ENCODE measurements at regions not wholly inside any gene's neighbourhood (a gene's known extent, or its start where the extent isn't known, plus 50 kb on each side); places are given as distances from the start of the nearest gene placed in this dataset.
A peak's percentile ranks its signal among the peaks of the same experiment; 100 is the strongest.
"Not testable (repeated sequence)": the region's sequence is repeated elsewhere in the genome, so short reads cannot be mapped to it uniquely, and the experiment has no call there.

DNA sequence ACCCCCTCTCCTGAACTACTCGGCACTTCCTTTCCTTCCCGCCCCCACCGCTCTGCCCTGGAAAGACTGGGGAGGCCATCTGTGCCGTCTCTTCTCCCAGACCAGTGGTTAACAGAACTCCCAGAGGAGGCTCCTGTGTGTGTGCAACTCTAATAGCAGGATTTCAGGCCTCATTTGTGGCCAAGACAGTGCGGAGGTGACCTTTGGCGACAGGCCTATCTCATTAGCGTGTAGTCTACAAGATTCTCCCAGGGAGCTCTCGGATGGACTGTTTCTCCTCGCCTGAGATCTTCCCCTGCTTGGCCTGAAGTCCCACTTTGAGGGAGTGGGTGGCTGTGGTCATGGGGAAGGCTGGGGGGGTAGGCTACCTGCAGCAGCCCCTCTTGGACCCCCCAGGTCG lies 325.2 kb downstream of the BCL2L11 start:
- DNase-seq (ENCODE audit: low spot score): not testable (repeated sequence)

- not testable (repeated sequence) for DNase-seq (ENCODE audit: low spot score)
Observed at GRCh38 chr2:111447482-111447881, 326.8 kb downstream of the BCL2L11 start.

DNA sequence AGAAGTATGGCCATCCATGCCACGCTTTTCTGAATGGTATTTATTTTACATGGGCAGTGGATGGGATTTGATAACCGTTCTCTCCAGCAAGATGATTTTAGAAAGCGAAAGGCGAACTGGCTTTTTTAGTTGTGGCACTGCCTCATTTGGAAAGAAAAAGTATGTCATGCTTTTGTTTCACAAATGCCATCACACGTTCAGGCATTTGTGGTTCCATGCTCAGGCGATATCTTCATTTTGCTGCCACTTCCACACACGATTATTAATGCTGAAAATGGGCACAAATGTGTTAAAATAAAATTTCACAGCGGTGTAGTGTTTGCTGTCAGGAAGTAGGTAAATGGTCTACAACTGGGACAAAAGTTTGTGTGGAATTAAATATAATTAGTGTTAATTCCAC lies 328.1 kb downstream of the BCL2L11 start:
- not testable (repeated sequence) for DNase-seq (ENCODE audit: low spot score)

DNA sequence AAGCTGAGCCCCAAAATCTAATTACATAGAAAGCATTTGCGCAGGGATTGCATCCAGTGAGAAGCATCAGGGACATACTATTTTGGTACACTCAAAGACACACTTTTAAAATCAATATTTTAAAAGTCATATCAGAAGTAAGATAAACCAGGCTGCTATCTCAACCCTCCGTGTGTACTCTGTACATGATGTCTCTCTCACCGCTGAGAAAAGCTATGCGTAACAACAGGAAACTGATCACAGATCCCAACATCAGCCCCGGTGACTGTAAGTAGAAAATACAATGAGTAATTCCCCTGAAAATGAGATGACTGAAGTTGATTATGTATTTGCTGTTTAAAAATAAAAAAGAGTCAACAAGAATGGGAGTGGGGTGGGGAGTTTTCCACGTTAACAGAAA lies 329.8 kb downstream of the BCL2L11 start:
- not testable (repeated sequence) for DNase-seq (ENCODE audit: low spot score)

DNA sequence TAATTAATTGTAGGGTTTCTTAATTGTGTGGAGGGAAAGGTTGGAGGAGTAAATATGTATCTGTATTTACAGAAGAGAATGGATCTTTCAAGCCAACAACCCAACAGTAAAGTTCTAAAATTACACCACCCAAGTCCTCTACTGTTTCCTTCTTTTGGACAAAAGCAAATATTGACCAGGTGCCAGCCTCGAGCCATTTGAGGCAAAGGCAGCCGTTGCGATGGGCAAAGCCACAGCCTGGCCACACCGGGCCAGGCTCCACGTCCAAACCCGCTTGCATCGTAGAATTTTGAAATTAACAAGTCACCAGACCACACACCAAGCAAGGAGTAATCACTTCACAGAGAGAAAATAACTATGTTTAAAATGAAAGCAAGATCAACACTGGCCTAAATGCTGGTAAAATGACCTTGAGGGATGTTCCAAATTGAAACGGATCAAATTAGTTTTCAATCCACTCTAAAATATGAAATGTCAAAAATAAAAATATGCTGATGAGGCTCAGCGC lies 331.0 kb downstream of the BCL2L11 start:
- DNase-seq (ENCODE audit: low spot score): not testable (repeated sequence)

DNA sequence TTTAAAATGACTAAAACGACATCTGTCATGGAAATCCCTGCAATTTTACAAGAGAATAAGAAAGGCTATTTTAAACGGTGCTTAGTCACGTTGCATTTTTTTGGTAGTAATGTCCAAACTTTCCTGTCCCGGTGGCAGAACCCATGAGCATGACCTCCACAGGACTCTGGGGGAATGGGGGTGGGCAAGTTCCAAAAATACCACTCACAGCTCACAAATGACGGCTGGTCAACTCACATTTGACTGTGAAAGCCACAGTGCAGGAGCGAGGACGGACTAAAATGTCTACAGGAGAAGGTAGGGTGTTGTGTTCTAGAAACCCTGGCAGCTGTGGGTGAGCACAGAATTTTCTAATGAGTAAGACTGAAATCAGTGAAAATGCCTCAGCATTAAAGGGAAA lies 331.5 kb downstream of the BCL2L11 start:
- not testable (repeated sequence) for DNase-seq (ENCODE audit: low spot score)

DNA sequence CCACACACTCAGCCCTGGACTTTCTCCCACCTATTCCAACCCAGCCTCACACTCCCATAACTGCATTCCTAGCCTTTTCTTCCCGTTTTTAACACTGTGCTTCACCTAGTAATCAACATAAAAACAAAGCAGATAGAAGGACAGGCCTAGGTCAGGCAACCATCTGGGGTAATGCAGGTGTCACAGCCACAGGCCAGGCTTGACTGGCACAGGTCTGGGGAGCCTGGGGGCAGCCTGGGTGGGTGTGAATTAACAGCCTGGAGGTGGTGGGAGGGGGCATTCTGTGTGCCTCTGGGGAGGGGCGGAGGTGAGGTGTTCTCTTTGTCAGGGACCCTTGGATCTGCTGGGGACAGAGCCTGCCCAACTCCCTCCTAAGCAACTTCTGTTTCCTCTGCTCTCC lies 332.6 kb downstream of the BCL2L11 start:
- not testable (repeated sequence) for DNase-seq (ENCODE audit: low spot score)

DNA sequence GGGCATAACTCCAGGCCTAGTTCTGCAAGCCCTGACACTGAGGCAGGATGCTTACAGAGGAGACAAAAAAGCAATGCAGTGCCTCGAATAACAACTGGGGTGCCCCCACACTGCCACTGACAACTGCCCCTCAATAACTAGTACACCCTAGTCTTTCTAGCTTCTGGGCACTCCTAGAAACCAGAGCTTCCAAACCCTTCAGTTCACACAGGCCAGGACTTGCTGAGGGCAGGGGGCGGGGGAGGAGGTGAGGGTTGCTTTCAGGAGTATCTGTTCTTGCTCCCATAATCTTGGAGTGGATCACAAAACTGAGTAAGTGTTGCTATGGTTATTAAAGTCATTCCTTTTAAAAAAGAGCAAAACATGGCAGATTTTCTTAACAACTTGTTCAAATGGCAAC lies 333.1 kb downstream of the BCL2L11 start:
- DNase-seq (ENCODE audit: low spot score): not testable (repeated sequence)

GRCh38 chr2:111454404-111454803 lies 333.7 kb downstream of the BCL2L11 start:
- DNase-seq (ENCODE audit: low spot score): peak; percentile 56

GRCh38 chr2:111455016-111456015 lies 334.6 kb downstream of the BCL2L11 start:
- not testable (repeated sequence) for DNase-seq (ENCODE audit: low spot score)

DNA sequence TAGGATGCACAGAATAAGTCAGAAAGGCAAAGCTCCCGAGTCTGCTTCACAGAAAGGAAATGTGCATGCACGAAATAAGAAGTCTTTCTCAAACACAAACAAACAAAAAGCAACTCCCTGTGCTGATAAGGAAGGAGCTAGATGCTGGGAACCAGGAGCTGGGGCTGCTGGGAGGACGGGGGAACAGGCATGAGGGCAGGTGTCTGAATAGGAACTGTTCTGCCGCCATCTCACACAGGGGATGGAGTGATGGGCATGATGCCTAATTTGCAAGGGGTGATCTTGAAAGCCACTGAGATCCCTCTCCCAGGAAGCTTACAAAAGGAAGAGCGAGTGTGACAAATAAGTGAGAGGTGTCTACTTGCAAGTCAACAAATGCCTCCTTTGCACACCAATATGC lies 336.5 kb downstream of the BCL2L11 start:
- not testable (repeated sequence) for DNase-seq (ENCODE audit: low spot score)

DNA sequence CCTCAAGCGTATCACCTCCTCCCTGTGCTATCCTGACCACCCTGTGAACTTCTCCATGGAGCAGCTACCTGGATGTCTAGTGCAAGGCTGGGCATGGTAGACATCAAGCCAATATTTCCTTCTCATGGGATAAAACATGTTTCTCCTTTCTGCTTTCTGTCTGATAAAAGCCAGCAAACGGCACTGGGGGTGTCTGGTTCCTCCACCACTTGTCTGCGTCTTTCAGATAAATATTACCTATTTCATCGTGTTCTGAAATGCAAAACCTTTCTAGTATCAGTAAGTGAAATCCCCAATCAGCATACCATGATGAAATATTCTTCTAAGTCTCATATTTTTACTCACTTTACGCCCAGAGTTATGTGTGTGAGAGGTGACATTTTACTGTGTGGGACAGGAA lies 340.2 kb downstream of the BCL2L11 start:
- not testable (repeated sequence) for DNase-seq (ENCODE audit: low spot score)

GRCh38 chr2:111461831-111462230 lies 341.1 kb downstream of the BCL2L11 start:
- not testable (repeated sequence) for DNase-seq (ENCODE audit: low spot score)

GRCh38 chr2:111462572-111462971 lies 341.9 kb downstream of the BCL2L11 start:
- not testable (repeated sequence) for DNase-seq (ENCODE audit: low spot score)

DNA sequence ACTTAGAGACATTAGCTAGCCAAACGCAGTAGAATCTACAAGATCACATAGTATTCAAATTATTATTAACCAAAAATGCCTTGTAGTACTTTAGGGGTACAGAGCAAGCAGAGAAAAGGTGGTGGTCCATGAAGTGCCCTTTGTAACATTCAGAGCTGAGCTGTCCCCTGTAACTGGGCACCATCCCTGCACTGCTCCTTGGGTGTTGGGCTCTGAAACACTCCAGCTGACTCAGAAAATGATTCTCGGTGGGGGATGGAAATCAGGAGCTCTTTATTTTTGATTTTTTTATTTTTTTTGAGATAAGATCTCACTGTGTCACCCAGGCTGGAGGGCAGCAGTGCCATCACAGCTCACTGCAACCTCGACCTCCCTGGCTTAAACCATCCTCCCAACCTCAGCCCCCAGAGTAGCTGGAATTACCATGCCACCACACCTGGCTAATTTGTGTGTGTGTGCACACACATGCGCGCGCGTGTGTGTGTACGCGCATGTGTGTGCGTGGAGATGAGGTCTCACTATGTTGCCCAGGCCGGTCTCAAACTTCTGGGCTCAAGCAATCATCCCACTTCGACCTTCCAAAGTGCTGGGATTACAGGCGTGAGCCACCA lies 342.6 kb downstream of the BCL2L11 start:
- not testable (repeated sequence) for DNase-seq (ENCODE audit: low spot score)

- not testable (repeated sequence) for DNase-seq (ENCODE audit: low spot score)
Observed at GRCh38 chr2:111463956-111464355, 343.2 kb downstream of the BCL2L11 start.

- not testable (repeated sequence) for DNase-seq (ENCODE audit: low spot score)
Observed at GRCh38 chr2:111464367-111464766, 343.7 kb downstream of the BCL2L11 start.

GRCh38 chr2:111465521-111465920 lies 344.8 kb downstream of the BCL2L11 start:
- not testable (repeated sequence) for DNase-seq (ENCODE audit: low spot score)

GRCh38 chr2:111466744-111467143 lies 346.0 kb downstream of the BCL2L11 start:
- not testable (repeated sequence) for DNase-seq (ENCODE audit: low spot score)

GRCh38 chr2:111470924-111471323 lies 350.2 kb downstream of the BCL2L11 start:
- DNase-seq (ENCODE audit: low spot score): not testable (repeated sequence)

- DNase-seq (ENCODE audit: low spot score): not testable (repeated sequence)
Observed at GRCh38 chr2:111471791-111472530, 351.2 kb downstream of the BCL2L11 start.
